HG03439 (cell line): ENCODE measurements at regions not wholly inside any gene's neighbourhood (a gene's known extent, or its start where the extent isn't known, plus 50 kb on each side); places are given as distances from the start of the nearest gene placed in this dataset.
"Not testable (repeated sequence)": the region's sequence is repeated elsewhere in the genome, so short reads cannot be mapped to it uniquely, and the experiment has no call there.

ENCODE experiments used
- ATAC-seq: cut with Tn5 transposase; IDR thresholded peaks from one replicate; pipeline ENCODE4 v1.9.1; 2021; ENCODE audit warnings: mild to moderate bottlenecking, moderate library complexity; ENCODE audit not compliant: unreplicated experiment

- peak; percentile 84 for ATAC-seq
Measured at GRCh38 chr17:30731210-30732132, 93.0 kb downstream of the CRLF3 start.

GRCh38 chr17:30730837-30731209 lies 93.7 kb downstream of the CRLF3 start:
- ATAC-seq = not testable (repeated sequence)

GRCh38 chr17:30730171-30730836 lies 94.2 kb downstream of the CRLF3 start:
- not testable (repeated sequence) for ATAC-seq

- not testable (repeated sequence) for ATAC-seq
Measured at GRCh38 chr17:30729471-30730170, 94.9 kb downstream of the CRLF3 start.

- ATAC-seq = not testable (repeated sequence)
Measured at GRCh38 chr17:30727517-30727916, 97.0 kb downstream of the CRLF3 start.

GRCh38 chr17:30726734-30727133 lies 97.8 kb downstream of the CRLF3 start:
- ATAC-seq = not testable (repeated sequence)

- ATAC-seq = not testable (repeated sequence)
Measured at GRCh38 chr17:30726310-30726709, 98.2 kb downstream of the CRLF3 start.

GRCh38 chr17:30724034-30724650 lies 100.3 kb downstream of the CRLF3 start:
- ATAC-seq = not testable (repeated sequence)

- ATAC-seq = not testable (repeated sequence)
Measured at GRCh38 chr17:30722114-30722780, 102.2 kb downstream of the CRLF3 start.

- ATAC-seq = not testable (repeated sequence)
Measured at GRCh38 chr17:30720971-30721370, 103.5 kb downstream of the CRLF3 start.

- ATAC-seq = no peak
Measured at GRCh38 chr17:30720013-30720471, 104.5 kb downstream of the CRLF3 start.

- ATAC-seq = not testable (repeated sequence)
Measured at GRCh38 chr17:30719131-30719973, 105.1 kb downstream of the CRLF3 start.

- ATAC-seq = not testable (repeated sequence)
Measured at GRCh38 chr17:30718691-30719090, 105.8 kb downstream of the CRLF3 start.

- ATAC-seq = not testable (repeated sequence)
Measured at GRCh38 chr17:30718099-30718447, 106.4 kb downstream of the CRLF3 start.

GRCh38 chr17:30717291-30718098 lies 107.0 kb downstream of the CRLF3 start:
- no peak for ATAC-seq

GRCh38 chr17:30716461-30717290 lies 107.8 kb downstream of the CRLF3 start:
- no peak for ATAC-seq

GRCh38 chr17:30714825-30715622 lies 109.5 kb downstream of the CRLF3 start:
- ATAC-seq = not testable (repeated sequence)
